ENCODE measurements at regions not wholly inside any gene's neighbourhood (a gene's known extent, or its start where the extent isn't known, plus 50 kb on each side); places are given as distances from the start of the nearest gene placed in this dataset.

GRCh38 chr14:96633096-96633495 lies 130.9 kb downstream of the PAPOLA start:
- TF ChIP-seq YY1 (IDR thresholded peaks at IDR 0.05; ENCODE audit: insufficient read depth, insufficient read length), result no peak
- TF ChIP-seq SUZ12 (IDR thresholded peaks at IDR 0.05; ENCODE audit: extremely low read depth, insufficient read depth, insufficient read length), result no peak
